ENCODE measurements at regions not wholly inside any gene's neighbourhood (a gene's known extent, or its start where the extent isn't known, plus 50 kb on each side); places are given as distances from the start of the nearest gene placed in this dataset.

- Mint-ChIP-seq H3K4me1 (ENCODE audit: low read depth) (peaks cover 60% of the 10 kb centered on the region), H3K27ac (peak overlapping the region; percentile 80), H3K4me3 (no peak overlapping the region), H3K9me3 (no peaks in the 10 kb centered on the region), H3K27me3 (no peaks in the 10 kb centered on the region), H3K36me3 (ENCODE audit: low read depth) (no peaks in the 10 kb centered on the region)
- intact Hi-C loops (cut with micrococcal nuclease): loop anchor here (2.0 to 10.0 kb wide), 2 partner anchors 52 to 62 kb away; partner anchors contain the start of gene EGLN3
These were observed 61.5 kb upstream of the EGLN3 start for GRCh38 chr14:34012369-34012768.

GRCh38 chr14:34009956-34010355 lies 59.1 kb upstream of the EGLN3 start:
- H3K36me3 Mint-ChIP-seq (ENCODE audit: low read depth): no peaks in the 10 kb centered on the region
- intact Hi-C loops (cut with micrococcal nuclease): loop anchor here (10.0 kb wide), 1 partner anchor 55 kb away; no protein-coding TSS in a partner anchor
- no peaks in the 10 kb centered on the region for H3K9me3 Mint-ChIP-seq
- H3K4me1 Mint-ChIP-seq (ENCODE audit: low read depth): peaks cover 72% of the 10 kb centered on the region
- H3K4me3 Mint-ChIP-seq: no peak overlapping the region
- no peaks in the 10 kb centered on the region for H3K27me3 Mint-ChIP-seq
- no peak overlapping the region for H3K27ac Mint-ChIP-seq

- Mint-ChIP-seq H3K27ac (peak overlapping the region; percentile 83), H3K36me3 (ENCODE audit: low read depth) (no peaks in the 10 kb centered on the region), H3K4me1 (ENCODE audit: low read depth) (peaks cover 62% of the 10 kb centered on the region), H3K9me3 (no peaks in the 10 kb centered on the region), H3K27me3 (no peaks in the 10 kb centered on the region), H3K4me3 (peak overlapping the region; percentile 52)
- intact Hi-C loops (cut with micrococcal nuclease): no loop called here
These were observed 57.0 kb upstream of the EGLN3 start for GRCh38 chr14:34007902-34008301.

- intact Hi-C loops (cut with micrococcal nuclease): no loop called here
- Mint-ChIP-seq H3K27me3 (peaks cover 3% of the 10 kb centered on the region), H3K36me3 (ENCODE audit: low read depth) (no peaks in the 10 kb centered on the region), H3K9me3 (no peaks in the 10 kb centered on the region), H3K27ac (no peak overlapping the region), H3K4me1 (ENCODE audit: low read depth) (peaks cover 62% of the 10 kb centered on the region), H3K4me3 (no peak overlapping the region)
These were observed 55.0 kb upstream of the EGLN3 start for GRCh38 chr14:34005901-34006300.

GRCh38 chr14:34004881-34005280 lies 54.0 kb upstream of the EGLN3 start:
- Mint-ChIP-seq H3K4me1 (ENCODE audit: low read depth) (peaks cover 64% of the 10 kb centered on the region), H3K27me3 (peaks cover 3% of the 10 kb centered on the region), H3K4me3 (no peak overlapping the region), H3K36me3 (ENCODE audit: low read depth) (no peaks in the 10 kb centered on the region), H3K27ac (no peak overlapping the region), H3K9me3 (no peaks in the 10 kb centered on the region)
- intact Hi-C loops (cut with micrococcal nuclease): no loop called here

DNA sequence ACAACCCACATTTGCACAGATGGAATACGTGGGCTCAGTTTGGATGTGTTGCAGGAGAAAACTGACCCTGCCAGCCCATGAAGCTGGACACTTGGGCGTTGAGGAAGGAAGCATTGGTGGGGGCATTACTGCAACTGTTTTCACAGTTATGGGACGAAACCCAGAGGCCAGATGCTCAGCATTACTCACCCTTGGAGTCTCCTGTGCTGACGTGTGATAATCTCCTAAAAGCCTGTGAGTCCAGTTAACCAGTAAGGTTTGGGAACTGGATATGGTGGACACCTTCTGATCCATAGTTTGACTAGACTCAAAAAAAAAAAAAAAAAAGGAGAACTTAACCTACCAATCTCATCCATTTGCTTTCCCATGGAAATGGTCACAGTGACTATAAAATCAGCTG lies 52.8 kb upstream of the EGLN3 start:
- no peaks in the 10 kb centered on the region for H3K36me3 Mint-ChIP-seq (ENCODE audit: low read depth)
- H3K9me3 Mint-ChIP-seq: no peaks in the 10 kb centered on the region
- intact Hi-C loops (cut with micrococcal nuclease): no loop called here
- no peak overlapping the region for H3K27ac Mint-ChIP-seq
- no peak overlapping the region for H3K4me3 Mint-ChIP-seq
- H3K27me3 Mint-ChIP-seq: peaks cover 3% of the 10 kb centered on the region
- peaks cover 72% of the 10 kb centered on the region for H3K4me1 Mint-ChIP-seq (ENCODE audit: low read depth)

DNA sequence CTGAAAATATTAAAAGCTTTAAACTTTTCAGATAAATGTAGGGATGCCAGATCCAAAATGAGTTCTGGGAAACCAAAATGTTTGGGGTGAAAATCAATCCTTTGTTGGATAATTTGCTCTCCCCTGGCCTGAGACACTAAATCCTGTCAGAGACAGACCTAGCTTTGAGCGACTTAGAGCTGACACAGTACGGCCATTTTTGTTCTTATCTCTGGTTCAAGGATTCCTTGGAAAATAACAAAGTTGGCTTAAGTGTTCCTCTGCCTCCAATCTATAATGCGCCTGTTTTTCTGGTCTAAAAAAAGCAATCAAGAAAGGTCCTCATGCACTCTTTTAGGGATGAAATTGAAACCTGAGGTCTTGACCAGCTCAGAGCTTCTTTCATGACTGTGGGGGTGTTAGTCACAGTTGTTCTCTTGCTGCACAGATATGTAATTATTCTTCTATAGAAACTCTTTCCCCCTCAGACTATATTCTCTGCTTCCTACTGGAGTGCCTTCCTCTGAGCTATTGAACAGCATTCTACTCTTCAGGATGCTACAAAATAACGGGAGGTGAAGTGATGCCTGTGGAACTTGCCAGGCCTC lies 52.3 kb upstream of the EGLN3 start:
- peaks cover 74% of the 10 kb centered on the region for H3K4me1 Mint-ChIP-seq (ENCODE audit: low read depth)
- peak overlapping the region; percentile 69 for H3K27ac Mint-ChIP-seq
- H3K36me3 Mint-ChIP-seq (ENCODE audit: low read depth): no peaks in the 10 kb centered on the region
- intact Hi-C loops (cut with micrococcal nuclease): no loop called here
- no peaks in the 10 kb centered on the region for H3K9me3 Mint-ChIP-seq
- no peak overlapping the region for H3K4me3 Mint-ChIP-seq
- peaks cover 3% of the 10 kb centered on the region for H3K27me3 Mint-ChIP-seq

All from dendritic cell treated with granulocyte-macrophage colony-stimulating factor and Interleukin-4, amounts not matched to agents 40 ng/mL and 50 ng/mL, for 4 days (primary cell).